Loucy (cell line): ENCODE measurements at regions not wholly inside any gene's neighbourhood (a gene's known extent, or its start where the extent isn't known, plus 50 kb on each side); places are given as distances from the start of the nearest gene placed in this dataset.

Experiments used
- H2AFZ ChIP-seq: fragments of 200-600 bp; sonication (generic); 2 replicates; pipeline ENCODE4 v1.6.0; 2016; ENCODE audit warnings: antibody characterized with exemption, mild to moderate bottlenecking, low read length, moderate library complexity
- H3F3A ChIP-seq: fragments of 200-600 bp; 2 replicates; pipeline ENCODE4 v1.6.0; 2016; ENCODE audit warnings: antibody characterized with exemption, low read depth, mild to moderate bottlenecking
- H3K27me3 ChIP-seq: fragments of 200-600 bp; sonication (generic); 2 replicates; pipeline ENCODE4 v1.6.1; 2014; ENCODE audit warnings: low read length, mild to moderate bottlenecking; ENCODE audit not compliant: insufficient read depth, poor library complexity, severe bottlenecking
- H3K36me3 ChIP-seq: fragments of 200-600 bp; sonication (generic); 2 replicates; pipeline ENCODE4 v1.6.1; 2016; ENCODE audit warnings: low read length; ENCODE audit not compliant: insufficient read depth
- H3K4me1 ChIP-seq: fragments of 200-600 bp; sonication (generic); 2 replicates; pipeline ENCODE4 v1.5.1; 2014; ENCODE audit warnings: low read length, mild to moderate bottlenecking; ENCODE audit not compliant: insufficient read depth, poor library complexity, severe bottlenecking
- H3K4me2 ChIP-seq: fragments of 200-600 bp; sonication (generic); 2 replicates; pipeline ENCODE4 v1.6.0; 2014; ENCODE audit warnings: antibody characterized with exemption, low read length, low read depth, mild to moderate bottlenecking; ENCODE audit not compliant: poor library complexity, severe bottlenecking
- H3K4me3 ChIP-seq: fragments of 200-600 bp; sonication (generic); 2 replicates; pipeline ENCODE4 v1.5.1; 2014; ENCODE audit warnings: low read length, mild to moderate bottlenecking, mixed read lengths; ENCODE audit not compliant: poor library complexity, severe bottlenecking
- H3K79me2 ChIP-seq: fragments of 200-600 bp; sonication (generic); 2 replicates; pipeline ENCODE4 v1.6.1; 2014; ENCODE audit warnings: low read length; ENCODE audit not compliant: insufficient read depth
- H3K9ac ChIP-seq: fragments of 200-600 bp; sonication (generic); 2 replicates; pipeline ENCODE4 v1.6.0; 2014; ENCODE audit warnings: mild to moderate bottlenecking, low read depth, low read length, moderate library complexity; ENCODE audit not compliant: poor library complexity, severe bottlenecking
- H3K9me2 ChIP-seq: fragments of 200-600 bp; sonication (generic); replicated peaks from 2 replicates; pipeline ENCODE4 v1.6.1; 2016; ENCODE audit warnings: low read depth, low read length, mixed read lengths
- H3K9me3 ChIP-seq: fragments of 200-600 bp; sonication (generic); 2 replicates; pipeline ENCODE4 v1.6.1; 2014; ENCODE audit warnings: mild to moderate bottlenecking, antibody characterized with exemption, low read length, low read depth; ENCODE audit not compliant: insufficient read depth
- H4K20me1 ChIP-seq: fragments of 200-600 bp; sonication (generic); 2 replicates; pipeline ENCODE4 v1.6.0; 2014; ENCODE audit warnings: antibody characterized with exemption, low read length, mild to moderate bottlenecking; ENCODE audit not compliant: insufficient read depth, poor library complexity, severe bottlenecking
- EZH2phosphoT487 ChIP-seq: fragments of 200-600 bp; IDR thresholded peaks from 2 replicates; pipeline ENCODE4 v1.6.1; 2018; ENCODE audit warnings: antibody characterized with exemption, mild to moderate bottlenecking, moderate library complexity, borderline replicate concordance
- TF ChIP-seq, protein P1 (sequence below): fragments of 200-600 bp; sonication (generic); conservative IDR thresholded peaks from 2 replicates; pipeline ENCODE4 v1.5.1; 2014; ENCODE audit warnings: mild to moderate bottlenecking, antibody characterized with exemption, low read length

DNA sequence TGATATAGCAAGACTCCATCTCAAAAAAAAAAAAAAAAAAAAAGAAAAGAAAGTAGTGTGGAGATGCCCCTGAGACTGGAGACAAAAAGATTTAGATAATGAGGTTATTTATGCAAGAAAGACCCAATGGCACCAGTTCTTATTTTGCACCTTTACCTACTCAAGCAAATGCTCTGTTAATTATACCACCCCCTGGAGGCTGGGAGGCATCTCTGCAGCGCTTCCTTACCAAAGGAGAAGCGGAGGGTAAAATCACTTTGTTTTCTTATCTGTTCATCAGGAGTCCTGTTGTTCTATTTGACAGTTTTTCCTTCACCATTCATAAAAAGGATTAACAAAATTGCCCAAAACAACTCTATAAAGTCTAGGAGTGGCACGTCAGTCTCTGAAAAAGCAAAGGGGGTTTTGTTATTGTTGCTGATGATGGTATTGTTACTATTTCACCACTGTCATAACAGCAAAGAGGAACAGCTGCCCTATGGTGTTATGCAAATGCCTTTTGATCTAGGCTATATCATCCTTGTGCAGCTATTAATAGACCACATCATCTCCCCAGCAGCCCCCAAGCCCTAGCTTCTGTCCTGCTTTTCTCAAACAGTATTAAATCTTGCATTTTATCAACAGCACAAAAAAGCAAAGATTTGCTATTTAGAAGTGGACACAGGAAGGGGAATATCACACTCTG lies 174.0 kb downstream of the PALM2AKAP2 start:
- Histone ChIP-seq H3K27me3 (no peaks in the 10 kb centered on the region), H3F3A (no peaks in the 10 kb centered on the region), H3K4me2 (no peak overlapping the region), H4K20me1 (no peaks in the 10 kb centered on the region), H3K9me2 (no peaks in the 10 kb centered on the region), H2AFZ (no peak overlapping the region), H3K9me3 (no peaks in the 10 kb centered on the region), H3K36me3 (no peaks in the 10 kb centered on the region), H3K9ac (no peak overlapping the region), H3K4me3 (no peak overlapping the region), H3K79me2 (no peaks in the 10 kb centered on the region), H3K4me1 (no peaks in the 10 kb centered on the region)
- TF ChIP-seq EZH2phosphoT487 = no peak
- TF ChIP-seq, protein P1, sequence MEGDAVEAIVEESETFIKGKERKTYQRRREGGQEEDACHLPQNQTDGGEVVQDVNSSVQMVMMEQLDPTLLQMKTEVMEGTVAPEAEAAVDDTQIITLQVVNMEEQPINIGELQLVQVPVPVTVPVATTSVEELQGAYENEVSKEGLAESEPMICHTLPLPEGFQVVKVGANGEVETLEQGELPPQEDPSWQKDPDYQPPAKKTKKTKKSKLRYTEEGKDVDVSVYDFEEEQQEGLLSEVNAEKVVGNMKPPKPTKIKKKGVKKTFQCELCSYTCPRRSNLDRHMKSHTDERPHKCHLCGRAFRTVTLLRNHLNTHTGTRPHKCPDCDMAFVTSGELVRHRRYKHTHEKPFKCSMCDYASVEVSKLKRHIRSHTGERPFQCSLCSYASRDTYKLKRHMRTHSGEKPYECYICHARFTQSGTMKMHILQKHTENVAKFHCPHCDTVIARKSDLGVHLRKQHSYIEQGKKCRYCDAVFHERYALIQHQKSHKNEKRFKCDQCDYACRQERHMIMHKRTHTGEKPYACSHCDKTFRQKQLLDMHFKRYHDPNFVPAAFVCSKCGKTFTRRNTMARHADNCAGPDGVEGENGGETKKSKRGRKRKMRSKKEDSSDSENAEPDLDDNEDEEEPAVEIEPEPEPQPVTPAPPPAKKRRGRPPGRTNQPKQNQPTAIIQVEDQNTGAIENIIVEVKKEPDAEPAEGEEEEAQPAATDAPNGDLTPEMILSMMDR = peak; percentile 61

DNA sequence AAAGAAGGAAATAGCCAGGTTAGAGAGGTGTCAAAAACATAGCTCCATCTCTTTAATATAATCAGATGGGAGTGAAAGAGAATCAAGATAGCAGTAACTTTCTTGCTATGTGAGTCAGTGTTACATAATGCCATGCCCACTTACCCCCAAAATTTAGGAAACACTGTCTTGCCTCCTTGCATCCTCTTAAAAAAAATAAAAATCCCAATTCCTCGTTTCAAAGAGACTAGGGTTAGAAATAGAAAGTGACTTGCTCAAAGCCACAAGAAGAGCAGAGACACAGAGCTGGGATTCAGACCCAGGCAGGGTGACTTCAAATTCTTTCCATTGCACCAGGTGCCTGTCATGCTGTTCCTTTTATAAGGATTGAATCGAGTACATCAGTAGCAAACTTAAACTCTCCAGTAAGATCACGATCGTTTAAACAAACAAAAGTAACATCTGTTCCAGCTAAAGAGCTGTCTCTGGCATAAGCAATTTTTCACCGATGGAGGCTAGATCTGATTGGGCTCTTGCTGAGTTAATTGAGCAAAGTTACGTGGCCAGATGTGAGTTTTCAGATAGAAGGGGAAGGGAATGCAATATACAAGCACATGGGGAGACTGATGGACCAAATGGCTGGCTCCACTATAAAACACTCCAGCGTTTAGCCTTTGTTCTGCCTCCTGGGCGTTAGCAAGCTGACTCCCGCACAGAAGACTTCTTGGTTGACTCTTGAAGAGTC lies 176.9 kb downstream of the PALM2AKAP2 start:
- H3K4me2 ChIP-seq = no peak overlapping the region
- no peak overlapping the region for H3K9ac ChIP-seq
- H3K79me2 ChIP-seq = no peaks in the 10 kb centered on the region
- no peak overlapping the region for H3K4me3 ChIP-seq
- no peak overlapping the region for H2AFZ ChIP-seq
- H3K27me3 ChIP-seq = no peaks in the 10 kb centered on the region
- H4K20me1 ChIP-seq = no peaks in the 10 kb centered on the region
- H3K36me3 ChIP-seq = no peaks in the 10 kb centered on the region
- no peak for TF ChIP-seq EZH2phosphoT487
- TF ChIP-seq, protein P1 = no peak
- H3K9me2 ChIP-seq = no peaks in the 10 kb centered on the region
- no peaks in the 10 kb centered on the region for H3F3A ChIP-seq
- H3K4me1 ChIP-seq = no peaks in the 10 kb centered on the region
- no peaks in the 10 kb centered on the region for H3K9me3 ChIP-seq

DNA sequence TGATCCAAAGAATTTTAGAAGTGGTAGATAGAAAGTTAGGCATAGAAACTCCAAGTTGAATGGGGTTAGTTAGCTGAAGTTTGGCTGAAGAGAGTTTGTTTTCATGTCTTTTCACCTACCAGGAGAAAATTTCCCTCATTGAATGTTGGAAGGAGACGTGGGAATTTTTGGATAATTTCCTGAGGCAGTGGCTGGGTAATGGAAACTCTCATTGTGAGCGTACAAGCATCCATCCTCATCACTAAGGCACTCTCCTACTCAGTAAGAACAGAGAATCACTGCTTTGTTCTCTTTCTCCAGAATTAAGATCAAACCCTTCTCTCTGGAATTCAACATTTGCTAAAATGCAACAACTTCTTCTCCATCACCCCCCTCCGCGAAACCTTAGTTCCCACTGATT lies 179.7 kb downstream of the PALM2AKAP2 start:
- TF ChIP-seq, protein P1 = no peak
- TF ChIP-seq EZH2phosphoT487 = no peak

More for the DNA sequence above, 179.7 kb downstream of the PALM2AKAP2 start:
- Histone ChIP-seq H3K4me3 (no peak overlapping the region), H3K36me3 (no peaks in the 10 kb centered on the region), H3K9me3 (no peaks in the 10 kb centered on the region), H3F3A (no peaks in the 10 kb centered on the region), H3K9ac (no peak overlapping the region), H3K4me1 (no peaks in the 10 kb centered on the region), H3K9me2 (no peaks in the 10 kb centered on the region), H4K20me1 (no peaks in the 10 kb centered on the region), H3K4me2 (no peak overlapping the region), H3K79me2 (no peaks in the 10 kb centered on the region), H3K27me3 (no peaks in the 10 kb centered on the region), H2AFZ (no peak overlapping the region)
